ENCODE measurements at regions not wholly inside any gene's neighbourhood (a gene's known extent, or its start where the extent isn't known, plus 50 kb on each side); places are given as distances from the start of the nearest gene placed in this dataset.

GRCh38 chr11:45400591-45400990, 114.5 kb upstream of the SYT13 start:
- H3K27me3 ChIP-seq, result no peaks in the 10 kb centered on the region
- H3K4me3 ChIP-seq, result no peak overlapping the region
- no peak for TF ChIP-seq CTCF (IDR thresholded peaks at IDR 0.05; ENCODE audit: low read depth, low read length)
- no peaks in the 10 kb centered on the region for H3K4me1 ChIP-seq (ENCODE audit: low read depth)
- peak in 1 of 2 donors; percentile 73 for DNase-seq (ENCODE audit: low read depth in 1 of 2, low spot score in 1 of 2)
- no peaks in the 10 kb centered on the region for H3K9me3 ChIP-seq (ENCODE audit: low read depth)
- H3K36me3 ChIP-seq, result no peaks in the 10 kb centered on the region
- no peak overlapping the region for H3K27ac ChIP-seq

GRCh38 chr11:45399166-45399565, 113.0 kb upstream of the SYT13 start:
- H3K4me3 ChIP-seq, result no peak overlapping the region
- no peak overlapping the region for H3K27ac ChIP-seq
- H3K36me3 ChIP-seq, result no peaks in the 10 kb centered on the region
- H3K9me3 ChIP-seq (ENCODE audit: low read depth), result no peaks in the 10 kb centered on the region
- no peaks in the 10 kb centered on the region for H3K27me3 ChIP-seq
- no peak for TF ChIP-seq CTCF (IDR thresholded peaks at IDR 0.05; ENCODE audit: low read depth, low read length)
- H3K4me1 ChIP-seq (ENCODE audit: low read depth), result no peaks in the 10 kb centered on the region
- DNase-seq (ENCODE audit: low read depth in 1 of 2, low spot score in 1 of 2), result no peak

GRCh38 chr11:45398325-45398724, 112.2 kb upstream of the SYT13 start:
- Histone ChIP-seq H3K9me3 (ENCODE audit: low read depth) (no peaks in the 10 kb centered on the region), H3K4me3 (no peak overlapping the region), H3K27me3 (no peaks in the 10 kb centered on the region), H3K4me1 (ENCODE audit: low read depth) (no peaks in the 10 kb centered on the region), H3K27ac (no peak overlapping the region), H3K36me3 (no peaks in the 10 kb centered on the region)
- no peak for TF ChIP-seq CTCF (IDR thresholded peaks at IDR 0.05; ENCODE audit: low read depth, low read length)
- DNase-seq (ENCODE audit: low read depth in 1 of 2, low spot score in 1 of 2), result no peak

GRCh38 chr11:45396394-45396793, 110.3 kb upstream of the SYT13 start:
- Histone ChIP-seq H3K9me3 (ENCODE audit: low read depth) (no peaks in the 10 kb centered on the region), H3K36me3 (no peaks in the 10 kb centered on the region), H3K4me3 (no peak overlapping the region), H3K27me3 (no peaks in the 10 kb centered on the region), H3K27ac (no peak overlapping the region), H3K4me1 (ENCODE audit: low read depth) (no peaks in the 10 kb centered on the region)
- TF ChIP-seq CTCF (IDR thresholded peaks at IDR 0.05; ENCODE audit: low read depth, low read length), result no peak
- no peak for DNase-seq (ENCODE audit: low read depth in 1 of 2, low spot score in 1 of 2)

DNA sequence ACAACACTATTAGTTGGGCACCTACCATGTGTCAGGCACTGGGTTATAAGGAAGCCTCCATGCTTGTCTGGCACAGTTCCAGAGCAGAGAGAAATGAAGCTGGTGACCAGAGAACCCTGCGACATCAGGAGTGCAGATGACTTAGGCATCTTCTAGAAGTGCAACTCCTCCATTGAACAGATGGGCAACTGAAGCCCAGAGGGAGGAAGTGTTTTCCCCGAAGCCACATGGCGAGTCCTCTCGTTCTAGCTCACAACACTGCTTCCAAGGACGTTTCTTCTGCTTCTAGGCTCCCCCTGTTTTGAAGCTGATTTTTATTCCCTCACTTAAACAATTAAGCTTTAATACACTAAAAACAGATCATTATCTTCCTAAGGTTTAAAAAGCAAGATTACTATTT, 109.8 kb upstream of the SYT13 start:
- no peaks in the 10 kb centered on the region for H3K36me3 ChIP-seq
- no peaks in the 10 kb centered on the region for H3K9me3 ChIP-seq (ENCODE audit: low read depth)
- no peak overlapping the region for H3K27ac ChIP-seq
- TF ChIP-seq CTCF (IDR thresholded peaks at IDR 0.05; ENCODE audit: low read depth, low read length), result no peak
- no peaks in the 10 kb centered on the region for H3K4me1 ChIP-seq (ENCODE audit: low read depth)
- no peak for DNase-seq (ENCODE audit: low read depth in 1 of 2, low spot score in 1 of 2)
- no peaks in the 10 kb centered on the region for H3K27me3 ChIP-seq
- no peak overlapping the region for H3K4me3 ChIP-seq

GRCh38 chr11:45395421-45395820, 109.3 kb upstream of the SYT13 start:
- no peak overlapping the region for H3K27ac ChIP-seq
- no peaks in the 10 kb centered on the region for H3K4me1 ChIP-seq (ENCODE audit: low read depth)
- H3K36me3 ChIP-seq, result no peaks in the 10 kb centered on the region
- H3K27me3 ChIP-seq, result no peaks in the 10 kb centered on the region
- DNase-seq (ENCODE audit: low read depth in 1 of 2, low spot score in 1 of 2), result no peak
- no peak overlapping the region for H3K4me3 ChIP-seq
- no peaks in the 10 kb centered on the region for H3K9me3 ChIP-seq (ENCODE audit: low read depth)
- no peak for TF ChIP-seq CTCF (IDR thresholded peaks at IDR 0.05; ENCODE audit: low read depth, low read length)
